ENCODE measurements at regions not wholly inside any gene's neighbourhood (a gene's known extent, or its start where the extent isn't known, plus 50 kb on each side); places are given as distances from the start of the nearest gene placed in this dataset.
A peak's percentile ranks its signal among the peaks of the same experiment; 100 is the strongest.
"Not testable (repeated sequence)": the region's sequence is repeated elsewhere in the genome, so short reads cannot be mapped to it uniquely, and the experiment has no call there.

GRCh38 chr1:172918478-172918877 lies 132.3 kb downstream of the TNFSF18 start:
- DNase-seq (ENCODE audit: low spot score): no peak

- no peak for DNase-seq (ENCODE audit: low spot score)
Observed at GRCh38 chr1:172926070-172926469, 124.7 kb downstream of the TNFSF18 start.

GRCh38 chr1:172928412-172928811 lies 122.3 kb downstream of the TNFSF18 start:
- DNase-seq (ENCODE audit: low spot score): peak; percentile 41

DNA sequence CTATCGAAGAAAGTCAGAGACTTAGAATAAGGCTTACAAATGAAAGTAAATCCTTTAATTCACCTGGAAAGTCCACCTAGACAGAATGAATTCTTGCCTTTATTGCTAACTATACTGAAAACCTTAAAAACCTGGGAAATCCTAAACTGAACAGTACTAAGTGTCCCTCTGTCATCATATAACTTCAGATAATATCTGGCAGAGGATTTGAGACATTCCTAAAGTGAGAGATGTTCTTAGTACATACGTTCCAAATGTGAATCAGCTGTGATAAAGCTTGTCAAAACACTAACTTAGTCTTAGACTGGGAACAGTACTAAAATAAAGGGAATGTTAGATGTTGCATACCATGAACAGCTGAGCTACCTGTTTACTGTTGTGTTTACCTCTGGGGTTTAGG lies 121.7 kb downstream of the TNFSF18 start:
- peak; percentile 48 for DNase-seq (ENCODE audit: low spot score)

DNA sequence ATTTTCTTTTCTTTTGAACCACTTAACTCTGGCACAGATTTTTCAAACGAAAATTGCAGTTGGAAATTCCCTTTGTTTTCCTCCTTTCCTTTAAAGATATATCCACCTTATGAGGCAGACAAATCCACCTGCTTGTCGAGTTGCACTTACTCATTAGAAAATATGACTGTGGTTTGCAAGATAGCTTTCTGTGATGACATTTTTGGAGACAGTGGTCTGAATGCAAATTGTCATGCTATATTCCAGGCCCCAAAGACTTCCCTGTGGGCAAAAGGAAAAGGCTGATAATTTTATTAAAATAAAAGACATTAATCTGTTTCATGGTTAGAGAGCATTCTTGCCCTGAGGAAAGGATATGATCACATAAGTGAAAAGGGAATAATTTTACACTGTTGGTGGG lies 120.6 kb downstream of the TNFSF18 start:
- DNase-seq (ENCODE audit: low spot score): no peak

DNA sequence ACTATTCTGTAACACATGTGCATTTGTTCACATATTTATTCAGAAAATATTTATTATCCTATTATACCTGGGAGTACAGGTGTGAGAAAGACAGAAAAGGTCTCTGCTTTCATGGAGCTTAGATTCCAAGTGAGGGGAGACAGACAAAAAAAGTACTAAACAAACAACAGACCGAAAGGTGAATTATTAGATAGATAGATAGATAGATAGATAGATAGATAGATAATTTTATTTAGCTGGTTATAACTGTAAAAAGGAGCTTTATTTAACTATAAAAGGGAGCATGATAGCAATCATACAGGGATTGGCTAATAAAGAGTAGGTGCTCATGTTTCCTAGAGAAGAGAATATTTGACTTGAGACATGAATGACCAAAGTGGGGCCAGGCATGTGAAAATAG lies 119.4 kb downstream of the TNFSF18 start:
- DNase-seq (ENCODE audit: low spot score): no peak

GRCh38 chr1:172931761-172932160 lies 119.0 kb downstream of the TNFSF18 start:
- DNase-seq (ENCODE audit: low spot score): no peak

- no peak for DNase-seq (ENCODE audit: low spot score)
Observed at GRCh38 chr1:172932981-172933380, 117.8 kb downstream of the TNFSF18 start.

GRCh38 chr1:172934417-172934762 lies 116.4 kb downstream of the TNFSF18 start:
- no peak for DNase-seq (ENCODE audit: low spot score)

- DNase-seq (ENCODE audit: low spot score): no peak
Observed at GRCh38 chr1:172935062-172935592, 115.6 kb downstream of the TNFSF18 start.

- no peak for DNase-seq (ENCODE audit: low spot score)
Observed at GRCh38 chr1:172936088-172936645, 114.6 kb downstream of the TNFSF18 start.

DNA sequence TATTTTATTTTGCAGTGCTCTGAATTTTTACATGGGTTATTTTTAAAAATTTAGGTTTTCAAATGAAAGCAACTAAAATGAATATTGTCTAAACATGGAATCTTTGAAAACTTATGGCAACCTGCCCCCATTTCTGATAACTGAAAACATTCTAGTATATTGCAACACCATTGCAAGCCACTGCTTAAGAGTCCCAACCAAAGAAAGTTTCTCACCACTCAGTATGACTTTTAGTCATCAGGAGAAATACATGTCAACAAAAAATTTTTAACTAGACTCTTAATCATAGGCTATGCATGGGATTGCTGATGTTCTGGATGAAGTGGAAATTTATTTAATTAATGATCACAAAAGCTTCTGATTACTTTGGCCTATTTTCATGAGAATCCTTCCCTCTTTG lies 112.1 kb downstream of the TNFSF18 start:
- DNase-seq (ENCODE audit: low spot score): no peak

DNA sequence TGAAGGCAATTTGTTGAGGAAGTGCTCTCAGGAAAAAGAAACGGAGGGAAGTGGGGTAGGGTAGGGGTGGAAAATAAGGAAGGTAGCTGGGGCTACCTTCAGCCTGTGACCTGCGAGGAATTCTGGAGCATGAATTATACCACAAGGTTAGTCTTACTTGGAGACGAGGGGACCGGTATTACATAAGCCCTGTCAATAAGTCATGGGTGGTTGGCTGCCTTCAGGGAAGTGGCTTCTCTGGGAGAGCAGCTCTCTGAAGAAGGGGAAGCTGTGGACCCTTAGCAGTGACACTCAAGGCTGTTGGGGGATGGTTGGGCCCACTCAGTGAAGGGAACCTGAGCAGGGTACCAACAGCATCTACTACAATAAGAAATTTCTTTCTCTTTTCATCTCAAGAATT lies 111.3 kb downstream of the TNFSF18 start:
- no peak for DNase-seq (ENCODE audit: low spot score)

- DNase-seq (ENCODE audit: low spot score): peak; percentile 83
Observed at GRCh38 chr1:172940174-172940855, 110.4 kb downstream of the TNFSF18 start.

DNA sequence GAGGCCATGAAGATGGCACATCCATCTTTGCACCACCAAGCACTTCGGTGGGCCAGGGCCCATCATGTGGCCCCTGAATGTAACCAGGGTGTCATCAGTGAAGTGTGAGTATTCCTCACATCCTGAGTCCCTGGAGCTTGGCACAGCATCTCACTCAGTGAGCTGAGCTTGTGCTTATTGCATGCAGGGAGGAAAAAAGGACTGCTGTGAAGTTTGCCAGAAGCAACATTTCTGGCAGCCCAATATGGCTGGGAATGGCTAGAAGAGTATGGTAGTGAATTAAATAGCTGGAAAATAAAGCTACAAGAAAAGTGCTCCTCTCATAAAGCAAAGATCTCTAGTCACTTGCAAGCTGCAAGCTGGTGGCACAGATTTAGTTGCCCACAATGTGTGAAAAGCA lies 109.3 kb downstream of the TNFSF18 start:
- DNase-seq (ENCODE audit: low spot score): no peak

GRCh38 chr1:172941945-172942344 lies 108.8 kb downstream of the TNFSF18 start:
- no peak for DNase-seq (ENCODE audit: low spot score)

- DNase-seq (ENCODE audit: low spot score): not testable (repeated sequence)
Observed at GRCh38 chr1:172943138-172943537, 107.6 kb downstream of the TNFSF18 start.

DNA sequence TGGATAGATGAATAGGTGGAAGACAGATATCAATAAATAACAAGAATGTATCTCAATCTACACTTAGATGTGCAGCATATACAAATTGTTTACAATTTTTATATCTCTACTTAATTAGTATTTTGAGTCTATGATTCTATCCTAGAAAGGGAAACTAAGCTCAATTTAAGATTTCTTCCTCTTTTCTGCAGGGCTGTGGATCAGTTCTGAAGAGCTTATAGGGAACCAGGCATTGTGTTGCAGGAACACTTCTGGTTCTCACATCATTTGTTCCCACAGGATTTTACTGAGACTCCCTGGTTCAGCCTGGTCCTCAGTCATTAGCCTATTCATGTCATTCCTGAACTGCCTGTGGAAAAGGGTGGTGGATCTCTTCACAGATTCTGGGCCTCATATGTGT lies 105.8 kb downstream of the TNFSF18 start:
- DNase-seq (ENCODE audit: low spot score): no peak

- DNase-seq (ENCODE audit: low spot score): no peak
Observed at GRCh38 chr1:172946814-172947507, 103.8 kb downstream of the TNFSF18 start.

GRCh38 chr1:172948457-172948856 lies 102.3 kb downstream of the TNFSF18 start:
- peak; percentile 75 for DNase-seq (ENCODE audit: low spot score)

DNA sequence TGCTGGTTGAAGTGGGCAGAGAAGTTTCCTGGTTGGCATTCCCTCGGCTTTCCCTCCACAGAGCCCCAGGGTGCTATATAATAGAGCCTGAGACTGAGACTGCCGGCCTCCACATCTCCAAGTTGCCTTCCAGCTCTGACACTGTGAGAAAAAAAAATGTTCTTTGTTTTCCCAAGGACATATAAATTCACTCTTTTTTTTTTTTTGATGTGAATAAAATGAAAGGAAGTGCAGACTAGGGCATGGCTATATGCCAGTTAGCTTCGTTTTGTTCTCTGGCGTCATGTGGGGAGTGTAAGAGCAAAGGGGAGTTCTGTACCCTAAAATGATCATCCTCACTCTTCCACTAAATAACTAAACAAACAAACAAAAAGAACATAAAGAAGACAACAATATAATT lies 101.6 kb downstream of the TNFSF18 start:
- DNase-seq (ENCODE audit: low spot score): no peak

- no peak for DNase-seq (ENCODE audit: low spot score)
Observed at GRCh38 chr1:172950528-172950927, 100.2 kb downstream of the TNFSF18 start.
